ENCODE measurements at regions not wholly inside any gene's neighbourhood (a gene's known extent, or its start where the extent isn't known, plus 50 kb on each side); places are given as distances from the start of the nearest gene placed in this dataset.

DNA sequence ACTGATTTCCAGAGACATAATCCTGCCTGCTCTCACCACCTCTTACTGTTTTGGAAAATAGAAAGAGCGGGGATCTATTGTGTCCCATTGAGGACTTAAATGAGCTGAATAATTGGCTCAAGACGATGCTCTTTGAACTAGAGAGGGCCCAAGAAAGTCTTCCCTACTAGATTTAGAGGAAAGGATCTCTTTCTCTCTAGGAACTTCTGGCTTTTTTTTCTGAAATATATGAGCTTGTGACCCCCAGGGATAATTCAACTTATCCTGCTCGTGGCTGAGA, 461.4 kb upstream of the KIRREL3 start:
- H2BK15ac ChIP-seq (ENCODE audit: low read depth, low read length), result no peak overlapping the region
- in situ Hi-C loops (cut with MboI; ENCODE audit: low sequenced_read_pairs) (no loop called here), intact Hi-C loops (cut with micrococcal nuclease) (no loop called here), dilution Hi-C loops (cut with HindIII; ENCODE audit: low sequenced_read_pairs, unreplicated experiment) (no loop called here)
- no peak overlapping the region for H4K5ac ChIP-seq (ENCODE audit: low read depth, low read length)
- no peak overlapping the region for H3K4me2 ChIP-seq (ENCODE audit: low read depth, low read length)
- no peak for DNase-seq
- ATAC-seq (ENCODE audit: low read depth), result no peak
- no peaks in the 10 kb centered on the region for H4K20me1 ChIP-seq (ENCODE audit: insufficient read depth, low read length)
- no peak overlapping the region for H3K9ac ChIP-seq (ENCODE audit: low read depth, low read length)
- no peaks in the 10 kb centered on the region for H3K79me1 ChIP-seq (ENCODE audit: low read depth in 1 of 2, low read length in 2 of 2)
- no CpG with 5 or more reads among the region's 3 CpGs for WGBS, 2 experiments (ENCODE audit: extremely low coverage in 2 of 2, insufficient read length in 1 of 2)
- H3K4me3 ChIP-seq (ENCODE audit: insufficient read depth, low read depth, low read length), result no peak overlapping the region
- H2AK9ac ChIP-seq (replicated peaks; ENCODE audit: low read depth, low read length, poor library complexity), result no peak overlapping the region
- H3K9me1 ChIP-seq (ENCODE audit: insufficient read depth, low read length), result no peaks in the 10 kb centered on the region
- TF ChIP-seq CTCF (conservative IDR thresholded peaks at IDR 0.05; ENCODE audit: low read depth, low read length) (no peak), ELK1 (IDR thresholded peaks at IDR 0.05; ENCODE audit: borderline replicate concordance, low read depth, low read length) (no peak)
- H2BK20ac ChIP-seq (ENCODE audit: low read depth, low read length), result no peak overlapping the region
- no peak overlapping the region for H2AFZ ChIP-seq (replicated peaks; ENCODE audit: low read length, poor library complexity)
- no peaks in the 10 kb centered on the region for H3K9me3 ChIP-seq (ENCODE audit: control insufficient read depth, insufficient read depth, low read length)
- ChIA-PET CTCF (no interaction called here), POLR2A (ENCODE audit: unreplicated experiment) (no interaction called here)
- no peak overlapping the region for H3K14ac ChIP-seq (replicated peaks; ENCODE audit: low read depth, low read length)
- H3K4me1 ChIP-seq (ENCODE audit: control insufficient read depth, insufficient read depth, low read length), result no peaks in the 10 kb centered on the region
- no peak overlapping the region for H3K56ac ChIP-seq (ENCODE audit: extremely low read depth, insufficient read depth, low read length)
- H4K8ac ChIP-seq (ENCODE audit: low read depth in 2 of 2, low read length in 2 of 2), result no peak overlapping the region
- no peak overlapping the region for H3K18ac ChIP-seq (ENCODE audit: low read depth, low read length)
- H3K36me3 ChIP-seq (ENCODE audit: control insufficient read depth, insufficient read depth, low read length), result no peaks in the 10 kb centered on the region
- H3K23ac ChIP-seq (ENCODE audit: low read depth, low read length), result no peak overlapping the region
- H2BK120ac ChIP-seq (ENCODE audit: low read depth, low read length), result no peak overlapping the region
- H4K91ac ChIP-seq (ENCODE audit: insufficient read depth, low read depth, low read length), result no peak overlapping the region
- H2AK5ac ChIP-seq (ENCODE audit: low read depth, low read length), result no peak overlapping the region
- H3K27me3 ChIP-seq (ENCODE audit: control insufficient read depth, insufficient read depth, low read length), result peaks cover 2% of the 10 kb centered on the region
- BruUV-seq (replicated peaks), result no TSS peak
- no peak overlapping the region for H3K4ac ChIP-seq (ENCODE audit: low read depth, low read length)
- no peak overlapping the region for H3K27ac ChIP-seq (ENCODE audit: insufficient read depth, low read length)
- H2BK5ac ChIP-seq (ENCODE audit: low read depth, low read length, poor library complexity, severe bottlenecking), result no peak overlapping the region
